Fibroblast of the aortic adventitia (primary cell): ENCODE measurements at regions not wholly inside any gene's neighbourhood (a gene's known extent, or its start where the extent isn't known, plus 50 kb on each side); places are given as distances from the start of the nearest gene placed in this dataset.
"Not testable (repeated sequence)": the region's sequence is repeated elsewhere in the genome, so short reads cannot be mapped to it uniquely, and the experiment has no call there.

ENCODE experiments used
- DNase-seq: peaks from one replicate; pipeline ENCODE4 v3.0.0-alpha.2; 2010; ENCODE audit warnings: low read depth
- H3K4me3 ChIP-seq: 2 replicates; pipeline ENCODE4 v1.5.1; 2011; ENCODE audit warnings: low read depth, mild to moderate bottlenecking, control low read depth, low read length, moderate library complexity
- CTCF ChIP-seq: IDR thresholded peaks from 2 replicates; pipeline ENCODE4 v1.5.1; 2011; ENCODE audit warnings: mild to moderate bottlenecking, low read length, control low read depth, inconsistent platforms; ENCODE audit not compliant: insufficient read depth

GRCh38 chrX:74049126-74049525 is 196.6 kb upstream of the XIST start:
- H3K4me3 ChIP-seq, result no peak overlapping the region
- no peak for DNase-seq
- TF ChIP-seq CTCF, result no peak

GRCh38 chrX:74034066-74034465 is 181.6 kb upstream of the XIST start:
- not testable (repeated sequence) for DNase-seq

GRCh38 chrX:74031527-74031926 is 179.0 kb upstream of the XIST start:
- not testable (repeated sequence) for H3K4me3 ChIP-seq, DNase-seq

More at GRCh38 chrX:74034066-74034465, 181.6 kb upstream of the XIST start:
- H3K4me3 ChIP-seq, result not testable (repeated sequence)

- DNase-seq, H3K4me3 ChIP-seq: not testable (repeated sequence)
Observed at GRCh38 chrX:74030766-74031165, 178.3 kb upstream of the XIST start.

- not testable (repeated sequence) for H3K4me3 ChIP-seq, DNase-seq
Observed at GRCh38 chrX:74025145-74025544, 172.6 kb upstream of the XIST start.

- no peak for DNase-seq
- H3K4me3 ChIP-seq, result no peak overlapping the region
- TF ChIP-seq CTCF, result no peak
Observed at GRCh38 chrX:74023203-74023602, 170.7 kb upstream of the XIST start.

GRCh38 chrX:74018253-74018652 is 165.7 kb upstream of the XIST start:
- no peak for DNase-seq
- no peak overlapping the region for H3K4me3 ChIP-seq
- TF ChIP-seq CTCF, result no peak

GRCh38 chrX:74015379-74016019 is 163.0 kb upstream of the XIST start:
- H3K4me3 ChIP-seq, result no peak overlapping the region
- peak; percentile 85 for DNase-seq
- peak; percentile 90 for TF ChIP-seq CTCF

- no peak for DNase-seq
- TF ChIP-seq CTCF, result no peak
- no peak overlapping the region for H3K4me3 ChIP-seq
Observed at GRCh38 chrX:74009041-74009440, 156.5 kb upstream of the XIST start.
